ENCODE measurements at regions not wholly inside any gene's neighbourhood (a gene's known extent, or its start where the extent isn't known, plus 50 kb on each side); places are given as distances from the start of the nearest gene placed in this dataset.

GRCh38 chrX:107507744-107508117 is 58.3 kb downstream of the FRMPD3 start:
- H3K36me3 ChIP-seq = no peaks in the 10 kb centered on the region
- no peaks in the 10 kb centered on the region for H3K4me1 ChIP-seq
- in situ Hi-C loops (cut with MboI; ENCODE audit: low sequenced_read_pairs in 4 of 4) (no loop called here), intact Hi-C loops (cut with DNase I; ENCODE audit: low total_unique reads) (no loop called here)
- no peak for ATAC-seq
- H3K9me3 ChIP-seq = no peaks in the 10 kb centered on the region
- H3K27me3 ChIP-seq = peaks cover 5 to 33% (median 18%) of the 10 kb centered on the region in 3 donors
- no peak overlapping the region for H3K27ac ChIP-seq
- TF ChIP-seq POLR2A (IDR thresholded peaks at IDR 0.05) (no peak), CTCF (IDR thresholded peaks at IDR 0.05 in 4 of 5, conservative IDR thresholded peaks at IDR 0.05 in 1 of 5) (no peak)
- no peak overlapping the region for H3K4me3 ChIP-seq
- DNase-seq = no peak

GRCh38 chrX:107508925-107509324 is 59.5 kb downstream of the FRMPD3 start:
- no peaks in the 10 kb centered on the region for H3K4me1 ChIP-seq
- in situ Hi-C loops (cut with MboI; ENCODE audit: low sequenced_read_pairs in 4 of 4) = no loop called here
- TF ChIP-seq CTCF (IDR thresholded peaks at IDR 0.05 in 4 of 5, conservative IDR thresholded peaks at IDR 0.05 in 1 of 5) = no peak
- TF ChIP-seq POLR2A (IDR thresholded peaks at IDR 0.05) = no peak
- peaks cover 5 to 33% (median 18%) of the 10 kb centered on the region in 3 donors for H3K27me3 ChIP-seq
- no peaks in the 10 kb centered on the region for H3K36me3 ChIP-seq
- no peak overlapping the region for H3K27ac ChIP-seq
- H3K9me3 ChIP-seq = no peaks in the 10 kb centered on the region
- intact Hi-C loops (cut with DNase I; ENCODE audit: low total_unique reads) = no loop called here
- DNase-seq (no peak), ATAC-seq (no peak)
- H3K4me3 ChIP-seq = no peak overlapping the region

- in situ Hi-C loops (cut with MboI; ENCODE audit: low sequenced_read_pairs in 4 of 4) = no loop called here
Observed at GRCh38 chrX:107514944-107515343, 65.5 kb downstream of the FRMPD3 start.

GRCh38 chrX:107521877-107522586 is 72.6 kb downstream of the FRMPD3 start:
- H3K4me1 ChIP-seq = no peaks in the 10 kb centered on the region
- TF ChIP-seq POLR2A (IDR thresholded peaks at IDR 0.05) (no peak), CTCF (IDR thresholded peaks at IDR 0.05 in 4 of 5, conservative IDR thresholded peaks at IDR 0.05 in 1 of 5) (no peak)
- no peak overlapping the region for H3K27ac ChIP-seq
- H3K9me3 ChIP-seq = no peaks in the 10 kb centered on the region
- H3K27me3 ChIP-seq = peaks cover 0 to 4% (median 0%) of the 10 kb centered on the region in 3 donors
- no peak overlapping the region for H3K4me3 ChIP-seq
- in situ Hi-C loops (cut with MboI; ENCODE audit: low sequenced_read_pairs in 4 of 4) (no loop called here), intact Hi-C loops (cut with DNase I; ENCODE audit: low total_unique reads) (no loop called here)
- no peaks in the 10 kb centered on the region for H3K36me3 ChIP-seq
- DNase-seq = no peak
- ATAC-seq = no peak

More at GRCh38 chrX:107514944-107515343, 65.5 kb downstream of the FRMPD3 start:
- Histone ChIP-seq H3K9me3 (no peaks in the 10 kb centered on the region), H3K27me3 (peaks cover 0 to 4% (median 0%) of the 10 kb centered on the region in 3 donors), H3K4me3 (no peak overlapping the region), H3K4me1 (no peaks in the 10 kb centered on the region), H3K27ac (no peak overlapping the region), H3K36me3 (no peaks in the 10 kb centered on the region)
- ATAC-seq (no peak), DNase-seq (no peak)
- TF ChIP-seq POLR2A (IDR thresholded peaks at IDR 0.05) (no peak), CTCF (IDR thresholded peaks at IDR 0.05 in 4 of 5, conservative IDR thresholded peaks at IDR 0.05 in 1 of 5) (no peak)
- intact Hi-C loops (cut with DNase I; ENCODE audit: low total_unique reads) = no loop called here

- Histone ChIP-seq H3K27me3 (peaks cover 0 to 4% (median 0%) of the 10 kb centered on the region in 3 donors), H3K27ac (no peak overlapping the region), H3K9me3 (no peaks in the 10 kb centered on the region), H3K4me1 (no peaks in the 10 kb centered on the region), H3K36me3 (no peaks in the 10 kb centered on the region), H3K4me3 (no peak overlapping the region)
- TF ChIP-seq POLR2A (IDR thresholded peaks at IDR 0.05) (no peak), CTCF (IDR thresholded peaks at IDR 0.05 in 4 of 5, conservative IDR thresholded peaks at IDR 0.05 in 1 of 5) (no peak)
- no peak for DNase-seq
- in situ Hi-C loops (cut with MboI; ENCODE audit: low sequenced_read_pairs in 4 of 4) = no loop called here
- intact Hi-C loops (cut with DNase I; ENCODE audit: low total_unique reads) = no loop called here
- no peak for ATAC-seq
Observed at GRCh38 chrX:107522901-107523300, 73.4 kb downstream of the FRMPD3 start.
